H54 (cell line): ENCODE measurements at regions not wholly inside any gene's neighbourhood (a gene's known extent, or its start where the extent isn't known, plus 50 kb on each side); places are given as distances from the start of the nearest gene placed in this dataset.

ENCODE experiments used
- DNase-seq: peaks from one replicate; pipeline ENCODE4 v3.0.0; 2011; ENCODE audit warnings: low spot score, mixed read lengths; ENCODE audit not compliant: insufficient read length
- FAIRE-seq: peaks from 3 replicates; lab custom pipeline; 2011; peaks lifted over from hg19 to GRCh38; lab: Jason Lieb, UNC
- POLR2A ChIP-seq: IDR thresholded peaks from 2 replicates; pipeline ENCODE4 v1.6.1; 2011; ENCODE audit warnings: low read depth, mild to moderate bottlenecking, low read length

DNA sequence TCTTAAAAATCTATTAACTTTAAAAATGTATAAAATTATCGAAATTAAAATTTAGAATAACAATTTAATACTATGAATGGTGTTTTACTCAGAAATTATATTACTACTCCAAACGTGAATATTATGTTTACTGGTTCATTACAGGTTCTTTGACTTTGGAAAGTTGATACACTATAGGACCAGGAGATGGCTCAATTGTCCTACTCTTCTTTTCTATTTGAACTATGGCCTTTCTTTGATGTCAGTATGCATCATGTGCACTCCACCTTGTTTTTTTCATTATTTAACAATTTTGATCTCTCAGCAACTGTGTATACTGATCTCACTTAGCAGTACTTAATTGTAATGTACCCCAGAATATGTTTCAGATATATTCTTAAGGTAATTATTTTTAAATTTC, 391.5 kb upstream of the MANEA start:
- DNase-seq (no peak), FAIRE-seq (no peak)
- no peak for TF ChIP-seq POLR2A

DNA sequence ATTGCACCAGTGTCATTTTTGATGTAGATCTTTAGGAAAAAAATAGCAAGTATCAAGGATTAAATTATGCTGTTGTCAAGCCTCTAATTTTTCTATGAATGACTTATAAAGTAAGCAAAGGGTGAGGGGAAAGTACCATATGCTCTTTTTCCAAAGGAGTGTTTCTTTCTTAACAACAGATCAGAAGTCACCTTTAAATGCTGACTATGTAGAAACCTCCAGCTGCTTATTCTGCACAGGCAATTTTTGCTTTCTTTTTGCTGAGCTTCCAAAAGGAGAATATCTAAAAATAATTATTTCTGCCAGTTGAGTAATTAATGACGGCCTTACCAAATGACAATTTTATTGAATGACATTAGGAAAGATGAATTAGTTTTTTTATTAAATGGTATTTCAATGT, 390.6 kb upstream of the MANEA start:
- FAIRE-seq = no peak
- TF ChIP-seq POLR2A = no peak
- DNase-seq = no peak

DNA sequence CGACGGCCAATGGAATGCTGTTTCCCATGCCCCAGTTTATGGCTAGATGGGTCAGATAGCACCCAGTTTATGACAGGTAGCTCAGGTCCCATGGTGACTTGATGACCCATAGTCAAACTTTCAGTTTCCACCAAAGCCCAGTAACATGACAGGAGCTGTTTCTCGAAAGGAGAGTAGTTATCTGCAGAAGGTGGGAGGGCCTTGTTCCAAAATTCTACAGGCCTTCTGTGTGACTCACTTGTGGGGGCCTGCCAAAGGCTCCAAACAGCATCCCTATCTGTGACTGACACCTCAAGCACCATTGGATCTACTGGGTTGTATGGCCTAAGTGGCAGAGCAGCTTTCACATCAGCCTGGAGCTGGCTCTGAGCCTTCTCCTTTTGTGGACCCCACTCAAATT, 379.7 kb upstream of the MANEA start:
- DNase-seq (no peak), FAIRE-seq (no peak)
- no peak for TF ChIP-seq POLR2A

DNA sequence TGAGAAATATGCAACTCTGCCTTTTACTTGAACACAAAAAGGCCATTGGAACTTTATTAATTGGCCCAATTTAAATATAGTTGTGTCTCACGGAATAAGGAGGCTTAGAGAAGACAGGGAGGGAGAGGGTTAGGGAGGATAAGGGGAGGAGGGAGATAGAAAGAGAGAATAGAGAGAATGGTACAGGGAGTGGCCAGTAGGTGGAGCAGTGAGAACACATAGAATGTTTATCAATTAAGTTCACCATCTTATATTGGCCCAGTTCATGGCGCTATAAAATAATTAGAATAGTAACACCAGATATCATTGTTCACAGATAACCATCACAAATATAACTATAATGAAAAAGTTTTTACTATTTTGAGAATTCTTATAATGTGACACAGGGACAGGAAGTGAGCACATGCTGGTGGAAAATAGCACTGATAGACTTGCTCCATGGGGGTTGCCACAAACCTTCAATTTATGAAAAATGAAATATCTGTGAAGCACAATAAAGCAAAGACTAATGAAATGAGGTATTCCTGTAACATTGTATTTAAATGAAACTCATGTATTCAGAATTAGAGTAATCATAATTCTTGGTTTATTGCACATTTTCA, 374.1 kb upstream of the MANEA start:
- FAIRE-seq (no peak), DNase-seq (no peak)
- no peak for TF ChIP-seq POLR2A

DNA sequence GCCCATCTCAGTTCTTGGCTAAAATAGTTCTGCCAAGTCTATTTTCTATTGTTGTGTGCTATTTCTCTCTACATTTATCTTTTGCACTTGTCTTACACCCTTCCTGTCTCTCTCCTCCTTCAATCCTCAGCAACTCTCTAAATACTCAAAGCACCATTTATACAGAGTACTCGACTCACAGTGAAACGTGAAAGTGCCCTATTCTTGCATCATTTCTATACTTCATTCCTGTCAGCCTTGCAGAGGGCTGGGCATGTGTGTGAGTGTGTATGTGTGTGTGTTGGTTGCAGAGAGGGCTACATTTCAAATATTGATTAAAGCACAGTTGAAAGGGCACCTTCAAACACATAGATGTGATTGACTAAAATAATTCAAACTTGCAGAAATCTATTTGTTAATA, 373.2 kb upstream of the MANEA start:
- no peak for DNase-seq
- TF ChIP-seq POLR2A = no peak
- FAIRE-seq = no peak

DNA sequence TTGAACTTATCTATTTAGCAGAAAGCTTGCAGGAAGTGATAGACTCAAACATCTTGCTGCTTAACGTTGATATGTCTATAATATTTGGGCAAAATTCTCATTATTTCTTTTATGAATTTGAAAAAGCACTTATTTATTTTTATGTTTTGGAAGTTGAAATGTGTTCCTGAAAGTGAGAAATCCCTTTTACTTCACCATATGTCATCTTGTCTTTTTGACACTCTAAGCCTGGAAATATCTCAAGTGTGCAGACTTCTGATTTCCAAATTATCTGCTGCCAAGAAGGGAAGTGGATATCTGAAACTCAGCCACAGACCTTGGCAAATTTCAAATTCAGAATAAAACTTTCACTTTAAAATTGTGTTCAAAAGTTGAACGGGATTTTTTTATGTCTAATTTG, 368.7 kb upstream of the MANEA start:
- TF ChIP-seq POLR2A = no peak
- no peak for FAIRE-seq
- DNase-seq = no peak

DNA sequence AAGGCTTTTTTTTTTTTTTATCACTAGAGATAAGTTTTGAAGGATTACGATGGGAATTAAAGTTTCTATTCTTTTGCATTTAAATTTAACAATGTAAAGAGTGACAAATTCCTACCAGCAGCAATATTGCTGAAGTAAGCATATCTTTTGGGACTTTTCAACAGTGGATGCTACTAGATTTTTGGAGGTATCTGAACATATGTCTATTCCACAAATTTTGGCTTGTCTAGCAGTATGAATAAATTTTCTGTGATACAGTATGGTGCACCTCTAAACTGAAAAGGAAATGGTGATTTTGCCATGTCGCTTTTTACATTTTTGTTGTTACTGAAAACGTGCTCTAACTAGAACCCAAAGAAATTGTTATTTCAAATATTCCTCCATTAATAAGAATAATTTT, 368.3 kb upstream of the MANEA start:
- FAIRE-seq (no peak), DNase-seq (no peak)
- TF ChIP-seq POLR2A = no peak

DNA sequence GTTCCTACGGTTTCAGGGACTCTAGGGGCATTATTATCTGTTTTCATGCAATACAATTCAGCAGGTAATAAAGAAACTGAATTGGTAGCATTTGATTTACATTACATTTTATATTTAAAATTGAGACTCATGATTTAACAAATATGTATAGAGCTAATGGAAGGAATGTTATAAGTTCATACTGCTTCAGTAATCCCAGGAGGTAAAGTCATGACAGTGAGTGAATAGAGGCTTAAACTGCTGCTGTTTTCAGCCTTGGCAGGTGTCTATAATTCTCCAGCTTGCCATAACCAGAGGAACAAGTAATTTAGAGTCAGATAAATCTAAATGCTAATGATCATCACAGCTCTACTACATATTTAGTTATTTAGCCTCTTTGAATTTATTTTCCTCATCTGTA, 360.8 kb upstream of the MANEA start:
- no peak for TF ChIP-seq POLR2A
- FAIRE-seq = no peak
- no peak for DNase-seq

DNA sequence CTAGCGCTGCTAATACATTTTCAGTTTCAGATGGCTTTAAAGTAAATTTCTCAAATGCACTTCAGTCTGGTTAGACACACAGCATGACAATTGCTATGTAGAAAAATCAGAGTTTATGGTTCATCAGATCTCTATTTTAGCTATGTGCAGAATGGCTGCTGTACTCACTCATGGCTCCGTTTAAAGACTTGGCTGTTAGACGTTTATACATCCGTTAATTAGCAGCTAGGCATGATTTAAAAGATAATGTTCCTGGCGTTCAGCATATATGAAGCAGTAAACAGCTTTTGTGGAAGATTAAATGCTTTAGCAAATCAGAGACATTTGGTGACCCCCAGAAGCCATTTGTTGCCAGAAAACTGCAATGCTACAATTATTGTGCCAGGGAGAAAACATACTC, 350.0 kb upstream of the MANEA start:
- no peak for DNase-seq
- no peak for FAIRE-seq

DNA sequence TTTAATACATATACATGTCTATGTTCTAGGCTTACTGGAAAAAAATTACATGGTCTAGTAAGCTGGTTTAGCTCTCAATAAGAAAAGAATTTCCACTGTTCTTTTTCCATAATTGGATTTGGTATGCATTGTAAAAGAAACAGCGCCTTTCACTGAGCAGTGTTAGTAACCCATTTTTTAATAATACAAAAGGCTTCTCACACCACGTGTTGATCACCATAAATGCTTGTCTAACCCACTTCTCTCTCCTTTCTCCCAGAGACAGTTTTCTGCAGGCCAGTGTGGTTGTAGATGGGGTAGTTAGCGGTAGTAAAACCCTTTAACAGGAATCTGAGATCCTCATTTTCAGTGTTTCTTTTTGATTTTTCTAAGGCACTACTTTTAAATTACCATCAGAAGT, 348.7 kb upstream of the MANEA start:
- TF ChIP-seq POLR2A = no peak
- no peak for DNase-seq

More for the DNA sequence above, 350.0 kb upstream of the MANEA start:
- TF ChIP-seq POLR2A = no peak

DNA sequence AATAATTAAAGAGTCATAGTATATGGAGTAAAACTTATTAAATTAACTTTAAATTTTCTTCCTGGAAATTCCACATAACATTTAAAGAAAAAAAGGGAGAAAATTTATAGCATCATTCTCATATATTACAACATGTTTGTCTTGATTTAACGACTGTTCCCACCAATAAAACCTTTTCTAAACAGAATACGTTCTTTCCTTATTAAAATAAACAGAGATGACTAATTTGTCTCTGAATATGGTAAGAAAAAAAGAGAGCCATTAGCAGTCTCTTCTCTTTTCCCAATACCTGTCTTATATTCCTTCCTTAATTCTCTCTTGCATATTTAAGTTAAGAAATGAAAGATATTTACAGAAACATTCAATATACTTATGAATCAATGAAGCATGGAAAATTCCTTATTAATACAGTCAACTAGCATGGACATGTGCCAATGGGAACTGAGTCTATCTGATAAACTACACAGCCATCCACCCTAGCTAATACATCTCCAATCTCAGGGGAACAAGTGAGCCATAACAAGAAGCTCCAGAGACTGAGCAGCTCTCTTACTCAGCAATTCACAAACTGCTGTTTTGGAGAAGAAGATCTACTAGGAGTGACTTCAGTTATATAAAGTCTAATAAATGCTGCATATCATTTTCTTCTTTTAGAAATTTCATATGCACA, 347.1 kb upstream of the MANEA start:
- FAIRE-seq (no peak), DNase-seq (no peak)
- no peak for TF ChIP-seq POLR2A

More for the DNA sequence above, 348.7 kb upstream of the MANEA start:
- FAIRE-seq = no peak

DNA sequence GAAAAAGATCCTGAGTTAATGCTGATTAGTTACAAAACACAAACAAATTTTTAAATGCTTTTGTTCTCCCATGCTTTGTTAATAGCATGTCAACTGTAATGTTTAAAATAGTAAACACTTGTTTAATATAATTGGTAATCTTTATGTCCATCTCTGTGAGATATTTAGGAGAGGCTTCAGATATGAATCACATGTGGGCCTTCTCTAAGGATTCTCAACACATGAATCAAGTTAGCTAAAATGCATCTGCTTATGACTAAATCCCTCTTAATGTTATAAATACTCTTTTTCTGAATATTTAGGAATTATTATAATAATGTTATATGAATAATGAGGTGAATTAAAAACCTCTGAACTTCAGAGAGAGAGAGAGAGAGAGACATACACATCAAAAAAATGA, 345.9 kb upstream of the MANEA start:
- FAIRE-seq = no peak
- no peak for DNase-seq
- no peak for TF ChIP-seq POLR2A

DNA sequence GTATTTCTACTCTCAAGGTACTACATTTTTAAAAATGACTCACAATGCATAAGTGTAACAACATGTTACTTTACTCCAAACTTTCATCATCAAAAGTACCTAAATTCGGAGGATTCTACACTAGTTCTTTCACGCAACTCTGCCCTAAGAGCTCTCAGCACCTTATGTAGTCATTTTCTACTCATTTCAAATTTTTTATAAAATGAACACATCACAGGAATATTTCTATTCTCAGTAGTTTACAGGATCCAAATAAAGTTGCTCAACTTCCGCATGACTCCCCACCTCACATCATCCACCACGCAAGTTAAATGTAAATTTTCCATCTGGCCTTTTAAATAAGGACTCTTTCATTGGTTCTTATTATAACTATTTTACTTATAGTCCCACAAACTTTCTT, 344.9 kb upstream of the MANEA start:
- no peak for TF ChIP-seq POLR2A

DNA sequence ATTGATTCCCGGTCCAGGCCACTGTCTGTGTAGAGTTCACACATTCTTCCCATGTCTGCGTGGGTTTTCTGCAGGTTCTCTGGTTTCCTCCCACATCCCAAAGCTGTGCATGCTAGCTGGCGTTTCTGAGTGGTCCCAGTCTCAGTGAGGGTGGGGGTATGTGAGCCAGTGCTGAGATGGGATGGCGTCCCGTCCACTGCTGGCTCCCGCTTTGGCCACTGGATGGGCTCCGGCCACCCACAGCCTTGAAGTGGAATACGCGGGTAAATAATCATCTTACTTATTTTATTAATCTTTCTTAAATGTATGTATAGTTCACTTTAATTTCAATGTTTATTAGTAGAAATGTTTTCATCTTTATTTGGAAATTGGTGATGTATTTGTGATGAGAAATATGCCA, 343.5 kb upstream of the MANEA start:
- no peak for TF ChIP-seq POLR2A
- FAIRE-seq = no peak
- DNase-seq = no peak

More for the DNA sequence above, 344.9 kb upstream of the MANEA start:
- FAIRE-seq (no peak), DNase-seq (no peak)

DNA sequence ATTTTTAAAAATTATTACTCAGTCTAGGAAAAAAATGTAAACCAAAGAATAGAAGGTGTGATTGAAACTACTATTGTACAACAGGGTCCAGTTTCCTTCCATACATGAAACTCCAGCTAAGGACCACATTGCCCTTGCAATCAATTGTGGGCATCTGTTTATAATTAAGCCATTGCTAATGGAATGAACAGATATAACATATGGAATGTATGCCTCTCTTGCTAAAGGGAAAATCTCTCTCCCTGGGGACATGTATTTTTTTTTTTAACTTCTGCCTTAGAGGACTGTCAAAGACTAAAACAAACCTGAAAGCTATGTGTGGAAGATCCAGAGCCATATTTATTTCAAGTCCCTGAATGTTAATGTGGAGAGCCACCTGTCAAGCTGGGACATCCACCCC, 336.8 kb upstream of the MANEA start:
- DNase-seq = no peak
- FAIRE-seq = no peak
- no peak for TF ChIP-seq POLR2A

DNA sequence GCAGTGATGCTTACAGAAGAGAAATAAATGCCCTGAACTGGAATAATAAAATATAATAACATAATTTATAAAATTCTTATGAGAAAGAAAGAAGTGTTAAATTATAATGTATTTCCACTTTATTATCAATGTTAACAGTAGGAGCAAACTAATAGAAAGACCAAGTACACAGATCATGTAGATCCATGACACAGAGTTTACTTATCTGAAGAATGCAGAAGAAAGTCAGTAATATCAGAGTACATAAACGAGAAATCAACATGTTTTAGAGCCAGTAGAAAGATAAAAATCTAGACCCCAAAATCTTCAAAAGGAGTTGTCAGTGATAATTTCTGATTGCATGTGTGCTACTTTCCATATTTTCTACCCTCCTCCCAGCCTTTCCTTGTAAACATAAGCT, 334.8 kb upstream of the MANEA start:
- TF ChIP-seq POLR2A = no peak
- FAIRE-seq (no peak), DNase-seq (no peak)
